Keratinocyte (primary cell): ENCODE measurements at regions not wholly inside any gene's neighbourhood (a gene's known extent, or its start where the extent isn't known, plus 50 kb on each side); places are given as distances from the start of the nearest gene placed in this dataset.

Source experiments
- DNase-seq: peaks from one replicate; pipeline ENCODE4 v3.0.0-alpha.2; 2011; ENCODE audit warnings: low read depth, missing footprints, low spot score
- FAIRE-seq: peaks from 2 replicates; lab custom pipeline; 2011; peaks lifted over from hg19 to GRCh38; lab: Jason Lieb, UNC
- H2AFZ ChIP-seq: 2 replicates; pipeline ENCODE4 v1.6.0; 2012; ENCODE audit warnings: low read length, control low read depth, inconsistent platforms; ENCODE audit not compliant: control insufficient read depth
- H3K27ac ChIP-seq: 2 replicates; pipeline ENCODE4 v1.5.1; 2011; ENCODE audit warnings: low read length; ENCODE audit not compliant: control insufficient read depth, insufficient read depth
- H3K27me3 ChIP-seq: 3 replicates; pipeline ENCODE4 v1.6.0; 2011; ENCODE audit warnings: low read length; ENCODE audit not compliant: control insufficient read depth, insufficient read depth; ENCODE audit errors: extremely low read depth
- H3K36me3 ChIP-seq, 2 experiments: 2 replicates in 1 of 2; 3 replicates in 1 of 2; pipeline ENCODE4 v1.5.1; 2011; ENCODE audit warnings: low read length in 2 of 2, mild to moderate bottlenecking in 1 of 2; ENCODE audit not compliant: control insufficient read depth in 2 of 2, insufficient read depth in 2 of 2; ENCODE audit errors: extremely low read depth in 1 of 2
- H3K4me1 ChIP-seq: 3 replicates; pipeline ENCODE4 v1.5.1; 2011; ENCODE audit warnings: low read length; ENCODE audit not compliant: control insufficient read depth, insufficient read depth; ENCODE audit errors: extremely low read depth
- H3K4me2 ChIP-seq: 3 replicates; pipeline ENCODE4 v1.6.0; 2011; ENCODE audit warnings: low read depth, low read length; ENCODE audit not compliant: control insufficient read depth, insufficient read depth; ENCODE audit errors: extremely low read depth
- H3K4me3 ChIP-seq, 3 experiments: fragments of 200-600 bp in 1 of 3; sonication (generic) in 1 of 3; 2 replicates in 2 of 3; 3 replicates in 1 of 3; pipeline ENCODE4 v1.5.1; 2011 to 2016; ENCODE audit warnings: low read length in 3 of 3, mild to moderate bottlenecking in 3 of 3, control low read depth in 2 of 3, inconsistent platforms in 1 of 3, low read depth in 1 of 3, mixed read lengths in 1 of 3, mixed run types in 1 of 3, moderate library complexity in 1 of 3; ENCODE audit not compliant: control insufficient read depth in 2 of 3, insufficient read depth in 2 of 3; ENCODE audit errors: extremely low read depth in 1 of 3
- H3K79me2 ChIP-seq: 2 replicates; pipeline ENCODE4 v1.6.0; 2012; ENCODE audit warnings: low read length; ENCODE audit not compliant: control insufficient read depth, insufficient read depth
- H3K9ac ChIP-seq: 3 replicates; pipeline ENCODE4 v1.6.0; 2011; ENCODE audit warnings: low read length; ENCODE audit not compliant: control insufficient read depth, insufficient read depth; ENCODE audit errors: extremely low read depth
- H3K9me1 ChIP-seq: 3 replicates; pipeline ENCODE4 v1.6.0; 2011; ENCODE audit warnings: low read length; ENCODE audit not compliant: control insufficient read depth, insufficient read depth; ENCODE audit errors: extremely low read depth
- H3K9me3 ChIP-seq: 2 replicates; pipeline ENCODE4 v1.5.1; 2012; ENCODE audit warnings: low read depth, low read length; ENCODE audit not compliant: control insufficient read depth
- H4K20me1 ChIP-seq: 3 replicates; pipeline ENCODE4 v1.6.0; 2011; ENCODE audit warnings: low read length; ENCODE audit not compliant: control insufficient read depth, insufficient read depth; ENCODE audit errors: extremely low read depth
- CTCF ChIP-seq, 3 experiments: IDR thresholded peaks in 1 of 3; conservative IDR thresholded peaks in 1 of 3; optimal IDR thresholded peaks in 1 of 3; 2 replicates in 2 of 3; 3 replicates in 1 of 3; pipeline versions ENCODE3 to v1.5.1; 2011; ENCODE audit warnings: low read length in 3 of 3, mild to moderate bottlenecking in 3 of 3, moderate library complexity in 2 of 3, control low read depth in 1 of 3, inconsistent platforms in 1 of 3; ENCODE audit not compliant: insufficient read depth in 2 of 3; ENCODE audit errors: extremely low read depth in 1 of 3
- EZH2 ChIP-seq: IDR thresholded peaks from one replicate; pipeline ENCODE4 v1.6.1; 2012; ENCODE audit warnings: inconsistent platforms, mild to moderate bottlenecking, low read length, moderate library complexity
- dilution Hi-C: fragments of 300-500 bp; cut with MboI; formaldehyde crosslinking; loops from one replicate; pipeline ENCODE4 v1.7.0; 2020; ENCODE audit warnings: low sequenced_read_pairs; ENCODE audit not compliant: extremely low pct_ligation_motif_present

DNA sequence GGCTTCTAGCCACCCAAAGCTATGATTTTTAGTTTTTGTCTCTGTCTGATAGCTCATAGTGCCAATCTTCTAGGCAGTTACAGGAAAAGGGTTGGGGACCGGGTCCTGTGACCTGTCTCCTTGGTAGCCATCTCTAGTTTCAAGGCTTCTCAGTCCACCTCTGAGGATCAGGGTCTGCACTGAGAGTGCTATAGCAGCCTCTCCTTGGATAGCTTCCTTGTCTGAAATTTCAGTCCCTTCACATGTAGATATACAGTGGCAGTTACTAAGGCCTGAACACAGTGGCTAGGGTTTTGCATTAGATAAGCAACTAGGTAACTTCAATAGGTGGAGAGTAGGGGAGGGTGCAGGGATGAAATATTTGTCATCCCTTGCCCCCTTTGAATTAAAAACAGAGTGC lies 321.3 kb downstream of the SEMA3D start:
- Histone ChIP-seq H3K27ac (no peak overlapping the region), H3K9ac (no peak overlapping the region), H3K4me1 (no peaks in the 10 kb centered on the region), H3K36me3 (no peaks in the 10 kb centered on the region), H3K79me2 (no peaks in the 10 kb centered on the region), H2AFZ (no peak overlapping the region), H3K27me3 (no peaks in the 10 kb centered on the region), H3K4me2 (no peak overlapping the region), H3K9me3 (no peaks in the 10 kb centered on the region), H4K20me1 (no peaks in the 10 kb centered on the region), H3K9me1 (no peaks in the 10 kb centered on the region), H3K4me3 (no peak overlapping the region)
- dilution Hi-C loops: no loop called here
- FAIRE-seq: no peak
- no peak for DNase-seq
- TF ChIP-seq EZH2: no peak
- TF ChIP-seq CTCF (optimal IDR thresholded peaks at IDR 0.05 in 1 of 3, IDR thresholded peaks at IDR 0.05 in 1 of 3, conservative IDR thresholded peaks at IDR 0.05 in 1 of 3; ENCODE audit: extremely low read depth in 1 of 3, insufficient read depth in 2 of 3, low read length in 3 of 3): no peak

GRCh38 chr7:84857336-84857735 lies 329.5 kb downstream of the SEMA3D start:
- H4K20me1 ChIP-seq: no peaks in the 10 kb centered on the region
- no peaks in the 10 kb centered on the region for H3K36me3 ChIP-seq
- no peak overlapping the region for H3K4me3 ChIP-seq
- TF ChIP-seq EZH2 (no peak), CTCF (optimal IDR thresholded peaks at IDR 0.05 in 1 of 3, IDR thresholded peaks at IDR 0.05 in 1 of 3, conservative IDR thresholded peaks at IDR 0.05 in 1 of 3; ENCODE audit: extremely low read depth in 1 of 3, insufficient read depth in 2 of 3, low read length in 3 of 3) (no peak)
- H3K9ac ChIP-seq: no peak overlapping the region
- no peaks in the 10 kb centered on the region for H3K79me2 ChIP-seq
- H3K4me1 ChIP-seq: no peaks in the 10 kb centered on the region
- H3K4me2 ChIP-seq: no peak overlapping the region
- no peak overlapping the region for H3K27ac ChIP-seq
- FAIRE-seq (no peak), DNase-seq (no peak)
- no peaks in the 10 kb centered on the region for H3K27me3 ChIP-seq
- H2AFZ ChIP-seq: no peak overlapping the region
- dilution Hi-C loops: no loop called here
- H3K9me1 ChIP-seq: no peaks in the 10 kb centered on the region
- no peaks in the 10 kb centered on the region for H3K9me3 ChIP-seq
